Tibial nerve (tissue), 4 donors: ENCODE measurements at regions not wholly inside any gene's neighbourhood (a gene's known extent, or its start where the extent isn't known, plus 50 kb on each side); places are given as distances from the start of the nearest gene placed in this dataset.
"Not testable (repeated sequence)": the region's sequence is repeated elsewhere in the genome, so short reads cannot be mapped to it uniquely, and the experiment has no call there.

ENCODE experiments used
- DNase-seq, 2 donors: peaks; one replicate each; pipeline ENCODE4 v3.0.0-alpha.2; 2019; ENCODE audit warnings: low spot score in 2 of 2
- H3K27ac ChIP-seq, 4 donors: fragments of 200-600 bp; sonication (generic) in 3 of 4; one replicate each; pipeline ENCODE4 v1.5.1; 2017 to 2019; ENCODE audit warnings: mild to moderate bottlenecking in 1 of 4
- H3K27me3 ChIP-seq, 2 donors: fragments of 200-600 bp; sonication (generic) in 1 of 2; one replicate each; pipeline versions ENCODE4 v1.5.1 to v1.6.0; 2017 to 2019
- H3K36me3 ChIP-seq, 3 donors: fragments of 200-600 bp; sonication (generic); one replicate each; pipeline ENCODE4 v1.5.1; 2018 to 2019
- H3K4me1 ChIP-seq, 4 donors: fragments of 200-600 bp; sonication (generic) in 3 of 4; one replicate each; pipeline ENCODE4 v1.5.1; 2017 to 2019
- H3K4me3 ChIP-seq, 4 donors: fragments of 200-600 bp; sonication (generic) in 3 of 4; one replicate each; pipeline ENCODE4 v1.5.1; 2017 to 2019; ENCODE audit warnings: mild to moderate bottlenecking in 1 of 4, moderate library complexity in 1 of 4
- H3K9me3 ChIP-seq, 4 donors: fragments of 200-600 bp; sonication (generic) in 3 of 4; one replicate each; pipeline ENCODE4 v1.5.1; 2017 to 2019
- CTCF ChIP-seq, 5 experiments: fragments of 200-600 bp in 3 of 5; fragments of 450-650 bp in 2 of 5; sonication (generic) in 3 of 5; IDR thresholded peaks; one replicate each; pipeline ENCODE4 v1.5.1; 2016 to 2019; ENCODE audit warnings: antibody characterized with exemption in 5 of 5, mild to moderate bottlenecking in 3 of 5, moderate library complexity in 2 of 5
- EP300 ChIP-seq, 2 donors: sonication (generic); formaldehyde crosslinking; IDR thresholded peaks; one replicate each; pipeline ENCODE4 v1.6.1; 2017; ENCODE audit warnings: antibody characterized with exemption in 2 of 2, mild to moderate bottlenecking in 1 of 2
- POLR2A ChIP-seq, 2 donors: fragments of 450-650 bp; IDR thresholded peaks; one replicate each; pipeline ENCODE4 v1.6.1; 2017; ENCODE audit warnings: antibody characterized with exemption in 2 of 2, mild to moderate bottlenecking in 2 of 2, moderate library complexity in 2 of 2
- WGBS, 2 donors: methylation state at CpG; one replicate each; pipeline ENCODE4 v1.1.5; 2018; 5-methylcytosine and 5-hydroxymethylcytosine counted together

- no peak overlapping the region for H3K27ac ChIP-seq
- 70 to 76% methylated on average over 3 of the region's 3 CpGs for WGBS, 2 donors
- no peak for DNase-seq
These were observed 58.8 kb upstream of the UNC93A start for GRCh38 chr6:167232356-167232755.

GRCh38 chr6:167233490-167233889 is 57.6 kb upstream of the UNC93A start:
- WGBS, 2 donors: 44 to 51% methylated on average over 6 of the region's 6 CpGs
- Histone ChIP-seq H3K4me1 (no peaks in the 10 kb centered on the region), H3K27ac (no peak overlapping the region), H3K27me3 (peaks cover 0 to 8% of the 10 kb centered on the region in 2 donors), H3K4me3 (no peak overlapping the region), H3K36me3 (no peaks in the 10 kb centered on the region), H3K9me3 (no peaks in the 10 kb centered on the region)
- no peak for DNase-seq
- TF ChIP-seq EP300 (IDR thresholded peaks at IDR 0.05) (no peak), CTCF (IDR thresholded peaks at IDR 0.05) (no peak), POLR2A (IDR thresholded peaks at IDR 0.05) (no peak)

More at GRCh38 chr6:167232356-167232755, 58.8 kb upstream of the UNC93A start:
- Histone ChIP-seq H3K4me3 (no peak overlapping the region), H3K36me3 (no peaks in the 10 kb centered on the region), H3K9me3 (no peaks in the 10 kb centered on the region), H3K27me3 (peaks cover 0 to 14% of the 10 kb centered on the region in 2 donors), H3K4me1 (no peaks in the 10 kb centered on the region)
- TF ChIP-seq POLR2A (IDR thresholded peaks at IDR 0.05): no peak
- no peak for TF ChIP-seq CTCF (IDR thresholded peaks at IDR 0.05)
- TF ChIP-seq EP300 (IDR thresholded peaks at IDR 0.05): no peak

GRCh38 chr6:167234576-167234975 is 56.5 kb upstream of the UNC93A start:
- H3K36me3 ChIP-seq, H3K27ac ChIP-seq, H3K4me1 ChIP-seq, DNase-seq, H3K9me3 ChIP-seq, H3K27me3 ChIP-seq, H3K4me3 ChIP-seq: not testable (repeated sequence)
- WGBS, 2 donors: 20 to 23% methylated on average over 5 of the region's 6 CpGs

GRCh38 chr6:167235005-167235404 is 56.1 kb upstream of the UNC93A start:
- WGBS, 2 donors: 73 to 79% methylated on average over 8 to 9 of the region's 9 CpGs
- Histone ChIP-seq H3K4me3 (no peak overlapping the region), H3K27me3 (peaks cover 0 to 3% of the 10 kb centered on the region in 2 donors), H3K9me3 (no peaks in the 10 kb centered on the region), H3K36me3 (no peaks in the 10 kb centered on the region), H3K27ac (no peak overlapping the region), H3K4me1 (no peaks in the 10 kb centered on the region)
- TF ChIP-seq EP300 (IDR thresholded peaks at IDR 0.05): no peak
- TF ChIP-seq POLR2A (IDR thresholded peaks at IDR 0.05): no peak
- no peak for TF ChIP-seq CTCF (IDR thresholded peaks at IDR 0.05)
- no peak for DNase-seq

GRCh38 chr6:167235421-167236238 is 55.5 kb upstream of the UNC93A start:
- Histone ChIP-seq H3K27ac (no peak overlapping the region), H3K4me1 (no peaks in the 10 kb centered on the region), H3K4me3 (no peak overlapping the region), H3K36me3 (no peaks in the 10 kb centered on the region), H3K27me3 (peaks cover 0 to 3% of the 10 kb centered on the region in 2 donors), H3K9me3 (no peaks in the 10 kb centered on the region)
- no peak for TF ChIP-seq EP300 (IDR thresholded peaks at IDR 0.05)
- no peak for TF ChIP-seq POLR2A (IDR thresholded peaks at IDR 0.05)
- 74 to 91% methylated on average over 17 to 22 of the region's 38 CpGs for WGBS, 2 donors
- DNase-seq: no peak

GRCh38 chr6:167236239-167236571 is 54.9 kb upstream of the UNC93A start:
- no peak overlapping the region for H3K27ac ChIP-seq
- H3K36me3 ChIP-seq: no peaks in the 10 kb centered on the region
- H3K27me3 ChIP-seq: peaks cover 0 to 3% of the 10 kb centered on the region in 2 donors
- 91 to 93% methylated on average over 6 to 14 of the region's 16 CpGs for WGBS, 2 donors
- H3K9me3 ChIP-seq: no peaks in the 10 kb centered on the region
- DNase-seq: no peak
- H3K4me3 ChIP-seq: no peak overlapping the region
- no peaks in the 10 kb centered on the region for H3K4me1 ChIP-seq
- no peak for TF ChIP-seq POLR2A (IDR thresholded peaks at IDR 0.05)
- TF ChIP-seq EP300 (IDR thresholded peaks at IDR 0.05): no peak
- TF ChIP-seq CTCF (IDR thresholded peaks at IDR 0.05): no peak
